Heart left ventricle (tissue), 16 donors: ENCODE measurements at regions not wholly inside any gene's neighbourhood (a gene's known extent, or its start where the extent isn't known, plus 50 kb on each side); places are given as distances from the start of the nearest gene placed in this dataset.

ENCODE experiments used
- ATAC-seq, 4 donors: fragments of 200-7000 bp; cut with Tn5 transposase; one replicate each; pipeline ENCODE4 v1.9.1; 2020 to 2022; ENCODE audit warnings: moderate library complexity in 4 of 4, mild to moderate bottlenecking in 3 of 4, moderate number of reproducible peaks in 1 of 4
- DNase-seq, 5 donors: peaks; one replicate each; pipeline ENCODE4 v3.0.0-alpha.2; 2020
- H3K27ac ChIP-seq, 12 donors: fragments of 200-600 bp; sonication (generic) in 4 of 12; one replicate each; pipeline versions ENCODE4 v1.5.0 to v1.8.0; 2016 to 2022; ENCODE audit warnings: mild to moderate bottlenecking in 2 of 12
- H3K27me3 ChIP-seq, 9 donors: fragments of 200-600 bp; sonication (generic) in 2 of 9; one replicate each; pipeline versions ENCODE4 v1.5.1 to v1.8.0; 2016 to 2022; ENCODE audit warnings: mild to moderate bottlenecking in 3 of 9
- H3K36me3 ChIP-seq, 9 donors: fragments of 200-600 bp; sonication (generic) in 2 of 9; one replicate each; pipeline versions ENCODE4 v1.5.0 to v1.8.0; 2018 to 2022; ENCODE audit warnings: mild to moderate bottlenecking in 2 of 9
- H3K4me1 ChIP-seq, 12 donors: fragments of 200-600 bp; sonication (generic) in 4 of 12; one replicate each; pipeline versions ENCODE4 v1.5.0 to v1.8.0; 2016 to 2022; ENCODE audit warnings: mild to moderate bottlenecking in 3 of 12
- H3K4me3 ChIP-seq, 12 donors: fragments of 200-600 bp; sonication (generic) in 4 of 12; one replicate each; pipeline versions ENCODE4 v1.5.0 to v1.8.0; 2017 to 2022; ENCODE audit warnings: mild to moderate bottlenecking in 9 of 12, moderate library complexity in 4 of 12
- H3K9me3 ChIP-seq, 12 donors: fragments of 200-600 bp; sonication (generic) in 4 of 12; one replicate each; pipeline versions ENCODE4 v1.5.0 to v1.8.0; 2016 to 2022; ENCODE audit warnings: mild to moderate bottlenecking in 1 of 12
- CTCF ChIP-seq, 12 donors: fragments of 200-600 bp; sonication (generic) in 4 of 12; IDR thresholded peaks; one replicate each; pipeline versions ENCODE4 v1.5.0 to v1.8.0; 2018 to 2022; ENCODE audit warnings: antibody characterized with exemption in 12 of 12, mild to moderate bottlenecking in 5 of 12
- POLR2A ChIP-seq, 2 donors: fragments of 450-650 bp; IDR thresholded peaks; one replicate each; pipeline ENCODE4 v1.6.1; 2017; ENCODE audit warnings: antibody characterized with exemption in 2 of 2, mild to moderate bottlenecking in 2 of 2, moderate library complexity in 2 of 2
- WGBS, 4 donors: extraction: QIAGEN DNeasy Blood & Tissue Kit in 2 of 4; methylation state at CpG; one replicate each; pipeline versions ENCODE4 v1.1.5 to v1.1.7; 2013 to 2018; 5-methylcytosine and 5-hydroxymethylcytosine counted together
- intact Hi-C, 10 donors: fragments of 100-400 bp; cut with DNase I; formaldehyde crosslinking; loops; one replicate each; pipeline versions ENCODE4 v1.11.1 to v1.14.2; 2022
- donor health status: ischemic (EF 13 %, LVEDD 7.1; RV severe dilation, severe dysfunction).
- donor health status: healthy with polysubstance abuse.
- donor health status: DM: no; HTN: yes; CAD: no.
- donor health status: DM: no; HTN: no; CAD: no.
- donor health status: ischemic (EF 25% LVEDD 6.9; RV normal size, moderate dysfunction).
- donor health status: ischemic (EF 25% LVEDD 5.7; RV mildly dilated, moderate dysfunction).
- donor health status: healthy.
- donor health status: DM: yes; HTN: yes; CAD: no.
- donor health status: ischemic (EF 35%, LVEDD 5.7; RV mildly dilated, moderate dysfunction).
- donor health status: nonischemic (EF 11% LVEDD 7.7; RV severe dilation, severe dysfunction).
- donor health status: DM: yes; HTN: yes; CAD: no.
- donor health status: PGD.
- donor health status: ischemic (EF 29% LVEDD 5.4; RV normal size, mild dysfunction).
- donor health status: nonischemic (EF 23%, LVEDD 6.1; RV moderate dilation, normal function).

- ATAC-seq (no peak), DNase-seq (no peak)
- Histone ChIP-seq H3K4me1 (no peaks in the 10 kb centered on the region), H3K9me3 (no peaks in the 10 kb centered on the region), H3K4me3 (no peak overlapping the region), H3K27ac (no peak overlapping the region), H3K27me3 (peaks cover 0 to 14% (median 0%) of the 10 kb centered on the region in 9 donors), H3K36me3 (no peaks in the 10 kb centered on the region)
- 43 to 60% (median 52%) methylated on average over 4 of the region's 4 CpGs for WGBS, 4 donors
- intact Hi-C loops: no loop called here
- TF ChIP-seq CTCF (IDR thresholded peaks at IDR 0.05): no peak
- TF ChIP-seq POLR2A (IDR thresholded peaks at IDR 0.05): no peak
These were observed 157.9 kb upstream of the DDX18 start for GRCh38 chr2:117656546-117656945.

GRCh38 chr2:117661619-117662018, 152.9 kb upstream of the DDX18 start:
- H3K27ac ChIP-seq: no peak overlapping the region
- ATAC-seq (no peak), DNase-seq (no peak)
- WGBS, 4 donors: 43 to 54% (median 49%) methylated on average over 5 of the region's 5 CpGs
- intact Hi-C loops: no loop called here
- no peak overlapping the region for H3K4me3 ChIP-seq
- TF ChIP-seq POLR2A (IDR thresholded peaks at IDR 0.05) (no peak), CTCF (IDR thresholded peaks at IDR 0.05) (no peak)
- no peaks in the 10 kb centered on the region for H3K9me3 ChIP-seq
- H3K4me1 ChIP-seq: no peaks in the 10 kb centered on the region
- no peaks in the 10 kb centered on the region for H3K36me3 ChIP-seq
- peaks cover 0 to 14% (median 0%) of the 10 kb centered on the region in 9 donors for H3K27me3 ChIP-seq

- DNase-seq: no peak
- no peaks in the 10 kb centered on the region for H3K27me3 ChIP-seq
- WGBS, 4 donors: 79 to 83% (median 82%) methylated on average over 4 of the region's 4 CpGs
- no peaks in the 10 kb centered on the region for H3K36me3 ChIP-seq
- H3K27ac ChIP-seq: no peak overlapping the region
- no peaks in the 10 kb centered on the region for H3K4me1 ChIP-seq
- TF ChIP-seq POLR2A (IDR thresholded peaks at IDR 0.05) (no peak), CTCF (IDR thresholded peaks at IDR 0.05) (no peak)
- no peak overlapping the region for H3K4me3 ChIP-seq
- H3K9me3 ChIP-seq: peaks cover 0 to 12% (median 0%) of the 10 kb centered on the region in 12 donors
- intact Hi-C loops: no loop called here
- ATAC-seq: no peak
These were observed 140.3 kb upstream of the DDX18 start for GRCh38 chr2:117674172-117674571.

GRCh38 chr2:117679952-117680351, 134.5 kb upstream of the DDX18 start:
- Histone ChIP-seq H3K27ac (no peak overlapping the region), H3K27me3 (no peaks in the 10 kb centered on the region), H3K4me3 (no peak overlapping the region), H3K4me1 (no peaks in the 10 kb centered on the region), H3K9me3 (no peaks in the 10 kb centered on the region), H3K36me3 (no peaks in the 10 kb centered on the region)
- DNase-seq (no peak), ATAC-seq (no peak)
- WGBS, 4 donors: 80 to 88% (median 84%) methylated on average over 1 of the region's 1 CpG
- no peak for TF ChIP-seq POLR2A (IDR thresholded peaks at IDR 0.05)
- TF ChIP-seq CTCF (IDR thresholded peaks at IDR 0.05): no peak
- intact Hi-C loops: no loop called here
